GM21619 (cell line): ENCODE measurements at regions not wholly inside any gene's neighbourhood (a gene's known extent, or its start where the extent isn't known, plus 50 kb on each side); places are given as distances from the start of the nearest gene placed in this dataset.
"Not testable (repeated sequence)": the region's sequence is repeated elsewhere in the genome, so short reads cannot be mapped to it uniquely, and the experiment has no call there.

Source experiments
- ATAC-seq: cut with Tn5 transposase; IDR thresholded peaks from one replicate; pipeline ENCODE4 v1.9.1; 2021; ENCODE audit not compliant: unreplicated experiment

GRCh38 chr18:8531084-8531483 is 78.2 kb upstream of the RAB12 start:
- ATAC-seq, result not testable (repeated sequence)

GRCh38 chr18:8536231-8536630 is 73.0 kb upstream of the RAB12 start:
- ATAC-seq, result no peak

- ATAC-seq, result no peak
Observed at GRCh38 chr18:8536922-8537321, 72.3 kb upstream of the RAB12 start.

GRCh38 chr18:8537400-8537799 is 71.8 kb upstream of the RAB12 start:
- no peak for ATAC-seq

GRCh38 chr18:8538935-8539334 is 70.3 kb upstream of the RAB12 start:
- no peak for ATAC-seq

- ATAC-seq, result no peak
Observed at GRCh38 chr18:8546677-8547076, 62.6 kb upstream of the RAB12 start.

GRCh38 chr18:8548186-8548585 is 61.1 kb upstream of the RAB12 start:
- ATAC-seq, result no peak

GRCh38 chr18:8549254-8549757 is 59.9 kb upstream of the RAB12 start:
- no peak for ATAC-seq

- ATAC-seq, result no peak
Observed at GRCh38 chr18:8552151-8552550, 57.1 kb upstream of the RAB12 start.

GRCh38 chr18:8554354-8554753 is 54.9 kb upstream of the RAB12 start:
- no peak for ATAC-seq

GRCh38 chr18:8556424-8556823 is 52.8 kb upstream of the RAB12 start:
- ATAC-seq, result no peak
